ENCODE measurements at regions not wholly inside any gene's neighbourhood (a gene's known extent, or its start where the extent isn't known, plus 50 kb on each side); places are given as distances from the start of the nearest gene placed in this dataset.
"Not testable (repeated sequence)": the region's sequence is repeated elsewhere in the genome, so short reads cannot be mapped to it uniquely, and the experiment has no call there.

DNA sequence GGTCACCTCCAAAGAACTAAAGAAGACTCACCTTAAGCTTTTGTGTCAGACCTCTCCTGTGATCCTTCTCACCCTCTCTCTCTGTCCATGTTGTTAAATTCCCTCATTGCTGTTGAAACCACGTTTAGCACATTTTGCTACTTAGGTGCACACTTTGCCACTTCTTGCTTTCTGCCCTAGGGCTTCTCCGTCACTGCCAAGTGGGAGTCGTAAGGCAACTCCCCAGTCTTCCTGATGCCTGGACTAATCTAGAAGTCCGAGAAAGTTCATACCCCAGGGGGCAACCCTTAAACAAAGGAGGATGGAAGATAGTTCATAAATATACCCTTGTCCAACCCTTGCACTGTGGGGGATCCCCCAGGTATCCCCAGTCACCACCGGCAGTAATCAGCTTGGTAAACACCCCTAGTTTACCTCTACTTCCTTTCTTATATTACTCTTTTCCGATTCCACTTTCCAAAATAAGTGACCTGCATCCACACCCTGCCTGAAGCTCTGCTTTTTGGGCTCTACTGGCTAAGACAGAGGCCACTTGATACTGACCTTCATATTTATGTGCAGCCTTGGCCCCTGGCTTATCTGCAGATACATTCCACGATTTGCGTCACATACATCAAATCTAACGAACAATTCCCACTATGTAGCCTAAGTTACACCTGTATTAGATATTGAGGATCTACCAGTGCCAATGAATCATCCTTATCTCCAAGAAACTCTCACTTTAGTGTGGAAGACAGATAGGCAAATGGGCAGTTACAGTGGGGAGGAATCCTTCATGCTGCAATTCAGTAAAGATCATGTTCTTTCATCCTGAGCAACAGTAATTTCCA, 776.2 kb downstream of the RNF144A start:
- DNase-seq: no peak

DNA sequence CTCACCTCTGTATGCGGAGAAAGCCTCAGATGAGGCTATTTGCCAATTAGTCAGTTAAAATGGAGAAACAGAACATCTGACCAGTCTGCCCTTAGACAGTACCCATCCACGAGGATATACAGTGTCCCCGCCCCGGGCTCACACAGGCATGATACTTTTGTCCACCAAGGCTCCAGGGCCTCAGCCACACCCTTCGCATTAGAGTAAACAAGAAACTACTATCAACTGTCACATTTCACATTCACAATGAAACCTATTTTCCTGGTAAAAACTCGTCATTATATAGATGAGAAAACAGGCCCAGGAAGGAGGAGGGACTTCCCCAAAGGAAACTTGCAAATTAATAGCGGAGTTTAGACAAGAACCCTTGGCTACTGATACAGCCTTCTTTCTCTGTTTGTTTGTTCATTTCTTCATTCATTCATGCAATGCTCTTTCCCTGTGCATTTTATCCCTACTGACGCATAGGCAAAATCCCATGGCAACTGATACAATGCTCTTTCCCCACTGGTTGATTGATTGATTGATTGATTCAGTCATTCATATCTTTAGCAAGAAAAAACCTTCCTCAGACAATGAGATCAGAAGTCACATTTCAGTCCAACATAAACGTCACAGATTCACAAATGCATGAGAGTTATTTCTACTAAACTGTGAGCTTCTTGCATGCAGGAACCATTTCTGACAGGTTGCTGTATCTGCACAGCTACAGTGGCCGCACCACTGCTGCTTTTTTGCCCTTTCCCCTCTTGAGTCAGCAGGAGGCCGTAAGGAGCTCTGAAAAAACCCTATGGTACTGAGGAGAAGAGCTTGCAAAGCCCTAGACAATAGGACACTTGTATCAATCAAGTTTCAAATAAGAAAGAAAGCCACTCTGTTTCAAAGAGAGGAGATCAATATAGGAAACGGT, 777.1 kb downstream of the RNF144A start:
- DNase-seq: no peak

DNA sequence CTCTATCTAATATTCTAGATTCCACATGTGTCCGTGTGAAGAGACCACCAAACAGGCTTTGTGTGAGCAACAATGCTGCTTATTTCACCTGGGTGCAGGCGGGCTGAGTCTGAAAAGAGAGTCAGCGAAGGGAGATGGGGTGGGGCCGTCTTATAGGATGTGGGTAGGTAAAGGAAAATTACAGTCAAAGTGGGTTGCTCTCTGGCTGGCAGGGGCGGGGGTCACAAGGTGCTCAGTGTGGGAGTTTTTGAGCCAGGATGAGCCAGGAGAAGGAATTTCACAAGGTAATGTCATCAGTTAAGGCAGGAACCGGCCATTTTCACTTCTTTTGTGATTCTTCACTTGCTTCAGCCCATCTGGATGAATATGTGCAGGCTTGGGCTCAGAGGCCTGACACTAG, 779.3 kb downstream of the RNF144A start:
- DNase-seq: not testable (repeated sequence)

DNA sequence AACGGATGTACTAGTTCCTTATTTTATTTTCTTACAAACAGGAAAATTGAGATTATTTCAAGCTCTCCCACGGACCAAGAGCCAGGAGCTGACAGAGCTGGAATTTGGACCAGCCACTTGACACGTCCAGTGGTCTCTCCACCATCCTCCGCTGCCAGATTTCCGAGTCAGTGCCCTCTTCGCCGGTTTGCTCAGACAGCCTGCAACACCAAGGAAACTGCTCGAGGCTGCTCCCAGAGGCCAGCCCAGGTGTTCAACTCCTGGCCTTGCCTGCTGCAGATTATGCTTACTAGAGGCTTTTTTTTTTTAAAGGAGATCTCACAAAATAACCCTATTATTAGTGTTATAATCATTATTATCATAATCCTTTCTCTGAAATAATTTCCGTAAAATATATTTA, 779.8 kb downstream of the RNF144A start:
- DNase-seq: no peak

DNA sequence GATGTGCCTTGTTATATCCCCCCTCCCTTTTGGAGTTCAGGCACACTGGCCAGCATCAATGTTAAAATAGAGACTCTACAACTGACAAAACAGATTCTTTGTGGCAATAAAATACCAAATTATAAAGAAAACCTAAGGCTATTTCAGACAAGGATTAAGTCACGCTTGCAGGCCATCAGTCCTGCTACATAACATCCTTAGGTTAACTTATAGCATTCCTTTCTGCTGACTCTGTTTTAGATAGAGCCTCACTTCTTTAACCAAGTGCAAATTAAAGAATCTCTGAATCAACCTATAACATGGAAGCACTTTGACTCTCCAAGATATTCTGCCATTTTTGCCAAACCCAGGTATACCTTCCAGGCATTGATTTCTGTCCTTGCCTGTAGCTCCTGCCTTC, 784.6 kb downstream of the RNF144A start:
- DNase-seq: no peak

DNA sequence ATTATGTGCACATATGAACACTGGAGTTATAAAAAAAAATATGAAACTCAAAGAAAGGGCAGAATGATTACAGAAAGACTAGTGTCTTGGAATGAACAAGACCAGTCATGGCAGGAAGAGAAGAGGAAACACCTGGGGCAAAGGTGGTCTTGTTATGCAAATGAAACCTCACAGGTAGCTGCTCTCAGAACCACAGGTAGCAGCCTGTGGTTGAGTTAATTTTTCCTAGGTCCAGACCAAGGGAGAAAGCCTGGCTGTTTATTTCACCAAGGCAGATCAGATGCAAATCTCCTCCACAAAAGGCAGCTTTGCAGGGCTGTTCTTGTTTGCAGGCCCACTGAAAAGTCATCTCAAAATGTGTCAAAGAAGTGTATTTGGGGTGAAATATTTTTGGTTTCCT, 785.8 kb downstream of the RNF144A start:
- DNase-seq: no peak

DNA sequence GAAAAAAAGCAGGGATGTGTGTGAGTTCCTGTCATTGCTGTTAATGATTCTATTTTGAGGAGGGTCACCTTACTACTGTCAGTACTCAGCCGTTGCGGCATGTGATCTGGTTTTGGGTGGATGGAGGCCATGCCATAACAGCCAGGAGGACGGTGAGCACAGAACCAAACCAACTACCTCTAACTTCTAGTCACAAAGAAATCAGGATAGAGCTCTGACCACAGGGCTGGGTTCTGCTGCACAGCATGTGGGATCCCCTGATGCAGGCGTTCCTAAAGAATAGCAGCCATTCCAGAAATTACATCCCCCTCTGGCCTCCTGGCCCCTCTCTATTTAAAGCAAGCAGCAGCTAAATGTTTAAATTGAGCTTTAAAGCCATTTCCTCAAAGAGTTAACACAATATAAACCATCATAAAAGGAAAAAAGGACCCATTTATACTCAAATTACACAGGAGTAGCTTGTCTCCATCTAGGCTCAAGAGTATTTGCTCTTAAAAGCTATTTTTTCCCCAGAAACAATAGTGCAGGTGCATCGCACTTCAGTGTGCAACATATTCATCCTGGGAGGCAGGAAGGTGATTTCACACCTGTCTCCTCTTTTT, 786.4 kb downstream of the RNF144A start:
- DNase-seq: no peak

DNA sequence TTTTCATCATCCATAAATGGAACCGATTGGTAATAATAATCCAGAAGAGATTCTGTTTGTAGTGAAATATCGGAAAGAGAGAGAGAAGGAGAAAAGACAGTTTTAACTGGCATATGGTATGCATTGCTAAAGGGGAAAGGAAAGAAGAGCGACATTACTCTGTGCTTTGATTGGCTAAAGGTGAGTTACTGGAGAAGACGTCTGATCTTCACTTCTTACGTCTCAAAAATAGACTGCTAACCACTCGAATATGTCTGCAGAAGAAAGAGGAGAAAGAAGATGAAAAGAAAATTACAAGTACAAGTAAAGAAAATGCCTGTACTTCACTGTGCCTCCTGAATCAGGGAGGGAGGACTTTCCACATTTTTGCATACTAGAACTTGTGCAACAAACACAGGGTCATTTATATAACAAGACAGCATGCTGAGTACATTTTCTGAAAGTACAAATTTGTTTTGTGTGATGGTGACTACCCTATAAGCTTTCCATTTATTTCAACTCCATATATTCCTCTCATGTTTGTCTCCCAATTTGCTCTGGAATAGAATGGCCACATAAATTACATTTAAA, 787.2 kb downstream of the RNF144A start:
- no peak for DNase-seq

DNA sequence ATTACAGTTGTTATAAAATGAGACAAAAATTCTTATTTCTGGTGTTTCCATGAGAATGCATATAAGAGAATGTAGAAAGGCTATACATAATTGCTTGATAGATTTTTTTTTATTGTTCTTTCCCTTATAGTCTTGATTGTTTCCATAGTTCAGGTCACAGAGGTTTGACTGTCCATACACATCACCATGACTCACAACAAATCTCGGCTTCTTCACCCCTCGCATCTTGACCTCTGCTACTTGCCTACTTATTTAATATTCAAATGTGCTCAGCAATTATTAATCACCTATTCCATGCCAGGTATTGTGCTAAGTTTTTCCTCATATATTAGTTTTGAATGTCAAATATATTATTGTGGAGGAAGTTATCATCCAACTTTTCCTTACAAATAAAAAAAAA, 789.6 kb downstream of the RNF144A start:
- DNase-seq: no peak

DNA sequence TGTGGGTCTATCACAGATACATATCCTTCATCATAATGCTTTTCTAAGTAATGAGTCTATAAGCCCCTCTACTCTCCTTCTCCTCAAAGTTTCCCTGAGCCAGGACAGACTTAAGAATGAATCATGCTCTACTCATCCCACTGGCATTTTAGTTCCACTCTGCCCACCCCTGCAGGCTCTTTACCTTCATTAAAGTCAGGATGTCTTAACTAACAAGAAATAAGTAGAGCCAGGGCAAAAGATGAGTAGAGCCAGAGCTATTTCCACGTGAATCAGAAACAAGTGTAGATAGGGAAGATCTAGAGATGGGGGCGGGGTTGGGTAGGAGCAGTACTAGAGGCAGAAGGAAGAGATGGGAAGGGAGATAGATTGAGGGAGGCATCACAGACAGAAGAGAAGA, 790.5 kb downstream of the RNF144A start:
- DNase-seq: no peak

DNA sequence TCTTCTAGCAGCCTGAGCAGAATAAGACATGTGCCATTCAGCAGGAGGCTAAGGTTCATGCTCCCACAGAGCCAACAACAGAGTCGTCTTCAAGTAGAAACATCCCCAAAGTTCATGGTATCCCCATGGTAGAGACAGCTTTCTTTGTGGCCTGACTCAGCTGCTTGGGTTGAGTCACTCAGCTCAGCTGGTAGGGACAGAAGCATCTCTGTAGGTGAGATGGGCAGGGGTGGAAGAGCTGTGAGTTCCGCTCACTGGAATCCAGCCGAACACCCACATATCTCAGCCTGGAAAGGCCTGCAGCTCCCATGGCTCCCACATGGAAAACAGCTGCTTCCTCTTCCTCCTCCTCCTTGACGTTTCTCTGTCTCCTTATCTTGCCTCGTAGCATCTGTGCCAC, 792.7 kb downstream of the RNF144A start:
- no peak for DNase-seq

DNA sequence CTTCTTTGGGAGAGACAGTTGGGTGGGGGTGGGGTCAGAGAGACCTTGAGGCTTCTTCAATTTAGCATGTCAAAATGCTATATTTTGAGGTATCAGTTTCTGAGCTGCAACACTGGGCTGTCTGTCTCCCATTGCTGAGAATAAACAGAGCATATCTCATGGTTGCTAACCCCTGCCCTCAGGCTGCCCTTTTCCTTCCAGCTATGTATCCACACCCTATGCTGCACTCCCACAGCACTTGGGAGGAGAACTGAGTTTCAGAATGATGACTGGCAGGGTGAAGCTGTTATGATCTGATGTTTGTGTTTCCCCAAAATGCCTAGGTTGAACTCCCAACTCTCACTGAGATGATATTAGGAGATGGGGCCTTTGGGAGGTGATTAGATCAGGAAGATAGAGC, 794.0 kb downstream of the RNF144A start:
- DNase-seq: no peak

DNA sequence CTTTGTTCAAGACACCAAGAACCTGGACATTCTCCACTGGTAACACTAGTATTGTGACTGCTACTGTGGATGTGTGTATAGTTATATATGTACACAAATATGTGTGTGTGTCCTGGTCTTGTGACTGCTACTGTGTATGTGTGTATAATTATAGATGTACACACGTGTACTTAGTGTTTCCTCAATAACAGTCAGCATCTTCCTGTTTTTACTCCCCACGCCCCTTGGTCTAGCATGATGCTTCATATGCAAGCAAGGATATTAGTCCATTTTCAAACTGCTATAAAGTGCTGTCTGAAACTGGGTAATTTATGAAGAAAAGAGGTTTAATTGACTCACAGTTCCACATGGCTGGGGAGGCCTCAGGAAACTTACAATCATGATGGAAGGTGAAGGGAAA, 802.7 kb downstream of the RNF144A start:
- no peak for DNase-seq

DNA sequence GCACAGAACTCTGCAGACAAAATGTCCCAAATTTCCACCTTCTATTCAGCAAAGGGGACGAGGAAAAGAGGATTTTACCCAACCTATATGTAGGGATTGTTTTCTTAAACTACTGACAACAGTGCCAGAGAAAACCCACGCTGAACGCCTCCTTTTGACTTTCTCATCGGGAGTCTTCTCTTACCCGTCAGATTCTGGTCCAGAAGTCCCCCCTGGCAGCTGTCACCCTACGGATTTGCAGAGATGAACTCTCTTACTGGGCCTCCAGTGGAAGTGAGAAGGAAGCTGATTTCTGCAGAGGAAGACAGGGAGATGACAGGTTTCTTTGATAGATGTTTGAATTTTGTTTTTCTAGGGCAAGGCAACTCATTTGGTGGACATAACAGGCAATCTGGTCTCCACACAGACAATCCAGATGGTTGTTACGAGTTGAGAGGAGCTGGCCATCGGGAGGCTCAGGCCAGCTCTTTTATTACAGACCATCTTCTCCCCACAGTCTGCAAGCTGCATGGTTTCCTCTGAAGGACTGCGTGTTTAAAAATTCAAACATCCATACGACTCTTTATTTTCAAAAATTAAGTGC, 804.3 kb downstream of the RNF144A start:
- DNase-seq: no peak

DNA sequence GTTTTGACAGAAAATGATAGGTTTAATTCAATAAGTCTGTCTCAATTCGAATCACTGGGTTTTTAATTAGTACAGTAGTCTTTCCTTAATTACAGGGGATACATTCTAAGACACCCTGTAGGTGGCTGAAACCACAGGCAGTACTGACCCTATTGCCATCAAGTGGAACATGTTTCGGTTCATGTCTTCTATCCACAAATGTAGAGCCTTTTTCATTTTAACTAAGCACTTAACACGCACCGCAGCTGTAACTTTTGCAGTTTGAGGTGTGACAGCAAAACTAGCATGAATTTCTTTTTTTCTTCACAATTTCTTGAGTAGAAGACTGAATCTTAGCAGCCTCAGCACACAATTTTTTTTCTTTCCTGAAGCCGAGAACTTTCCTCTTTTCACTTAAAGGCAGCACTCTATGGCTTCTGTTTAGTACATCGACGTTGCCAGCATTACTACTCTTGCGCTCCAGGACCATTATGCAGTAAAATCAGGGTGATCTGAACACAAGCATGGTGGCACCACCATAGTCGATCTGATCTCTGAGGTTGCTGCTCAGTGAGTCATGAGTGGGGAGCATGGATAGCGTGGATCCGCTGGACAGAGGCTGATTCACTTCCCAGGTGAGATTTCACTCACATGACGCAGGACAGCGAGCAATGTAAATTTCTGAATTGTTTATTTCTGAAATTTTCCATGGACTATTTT, 805.1 kb downstream of the RNF144A start:
- DNase-seq: no peak

DNA sequence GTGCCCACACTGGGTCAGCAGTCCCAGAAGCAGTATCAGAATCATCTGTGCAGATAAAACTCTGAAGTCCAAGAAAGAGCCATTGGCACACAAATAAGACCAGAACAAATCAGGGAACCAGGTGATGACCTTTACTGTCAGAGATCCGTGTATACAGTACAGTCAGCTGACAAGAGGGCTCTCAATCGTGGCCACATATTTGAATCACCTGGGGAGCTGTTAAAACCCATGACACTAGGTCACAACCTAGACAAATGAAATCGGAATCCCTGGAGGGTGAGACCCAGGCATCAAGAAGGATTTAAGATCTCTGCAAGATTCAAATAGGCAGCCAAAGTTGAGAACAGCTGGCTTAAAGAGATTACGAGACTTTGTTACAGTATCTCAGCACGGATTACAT, 807.1 kb downstream of the RNF144A start:
- no peak for DNase-seq

DNA sequence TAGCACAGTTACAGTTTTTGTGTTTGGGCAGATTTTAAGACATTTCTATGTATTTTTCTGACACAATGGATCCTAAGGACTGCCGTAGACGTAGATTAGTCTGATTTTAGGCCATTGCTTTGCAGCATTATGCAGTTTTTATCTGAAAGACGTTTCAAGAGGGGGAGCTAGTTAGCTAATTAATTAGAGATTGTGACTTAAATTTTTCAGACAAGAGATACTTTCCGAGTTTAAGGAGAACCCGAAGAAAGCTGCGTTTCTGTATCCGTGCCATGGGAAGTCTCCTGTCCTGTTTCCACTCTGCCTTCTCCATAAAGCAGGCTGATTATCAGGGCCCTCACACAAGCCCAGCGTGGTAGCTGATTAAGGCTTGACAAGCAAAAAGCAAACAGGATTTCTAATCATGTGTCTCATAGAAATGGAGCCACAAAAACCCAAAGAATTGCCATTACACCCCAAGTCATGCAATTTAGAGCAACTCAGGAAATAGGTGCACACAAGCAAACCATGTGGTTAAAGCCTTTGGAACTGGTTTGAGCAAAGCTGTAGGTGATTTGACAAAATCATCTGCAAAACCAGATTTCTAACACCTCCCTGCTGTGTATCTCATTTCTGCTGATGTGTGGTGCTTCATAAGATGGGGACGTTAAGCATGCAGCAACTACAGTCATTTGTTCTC, 808.1 kb downstream of the RNF144A start:
- peak; percentile 74 for DNase-seq

DNA sequence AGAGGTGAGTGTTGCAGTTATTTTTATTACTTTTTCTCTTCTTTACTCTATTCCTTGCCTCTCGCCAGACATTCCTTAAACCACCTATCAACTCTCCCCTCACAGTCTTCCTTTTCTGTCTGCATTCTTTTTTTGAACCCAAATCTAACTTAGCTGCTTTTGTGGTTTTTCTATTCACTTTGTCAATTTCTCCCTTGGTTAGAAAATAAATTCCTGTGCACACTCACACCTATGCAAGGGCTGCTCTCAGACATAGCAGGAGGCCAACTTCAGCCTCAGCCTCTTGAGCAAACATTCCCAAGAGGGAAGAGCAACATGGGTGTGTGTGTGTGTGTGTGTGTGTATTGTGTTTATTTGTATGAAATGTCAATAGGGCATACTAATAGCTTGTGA, 808.6 kb downstream of the RNF144A start:
- no peak for DNase-seq

DNA sequence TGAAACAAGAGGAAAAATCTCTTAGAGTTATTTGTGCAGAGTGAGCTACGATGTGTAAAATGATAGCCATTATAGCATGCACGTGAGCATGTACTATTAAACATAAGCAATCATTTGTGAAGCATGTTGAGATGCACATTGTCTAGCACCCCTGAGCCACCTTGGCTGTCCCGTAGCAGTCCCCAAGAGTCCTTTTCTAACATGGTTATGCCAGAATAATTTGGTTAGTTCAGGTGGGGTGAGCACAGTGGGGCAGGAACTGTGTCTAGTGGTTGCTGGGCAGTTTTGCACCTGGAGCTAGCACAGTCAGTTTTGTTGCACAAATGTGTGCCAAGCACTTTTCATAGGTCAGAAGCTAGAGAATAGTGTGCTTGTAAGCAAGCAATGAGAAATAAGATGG, 809.8 kb downstream of the RNF144A start:
- DNase-seq: peak; percentile 72

DNA sequence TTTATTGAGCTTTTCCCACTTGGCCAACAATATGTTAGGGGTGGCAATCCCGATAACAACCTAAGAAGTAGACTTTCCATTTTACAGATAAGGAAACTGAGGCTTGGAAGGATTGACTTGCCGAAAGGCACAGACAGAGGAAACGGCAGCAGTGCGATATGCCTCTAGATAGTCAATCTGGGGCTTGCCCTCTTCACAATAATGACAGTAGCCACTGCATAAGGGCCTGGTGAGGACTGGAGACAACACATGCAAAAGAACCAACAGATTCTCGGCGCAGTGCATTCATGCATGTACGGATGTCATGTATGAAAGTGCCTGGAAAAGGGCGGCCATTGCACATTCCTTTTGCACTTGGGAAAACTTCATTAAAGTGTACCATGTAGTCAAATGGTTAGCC, 811.2 kb downstream of the RNF144A start:
- no peak for DNase-seq

DNA sequence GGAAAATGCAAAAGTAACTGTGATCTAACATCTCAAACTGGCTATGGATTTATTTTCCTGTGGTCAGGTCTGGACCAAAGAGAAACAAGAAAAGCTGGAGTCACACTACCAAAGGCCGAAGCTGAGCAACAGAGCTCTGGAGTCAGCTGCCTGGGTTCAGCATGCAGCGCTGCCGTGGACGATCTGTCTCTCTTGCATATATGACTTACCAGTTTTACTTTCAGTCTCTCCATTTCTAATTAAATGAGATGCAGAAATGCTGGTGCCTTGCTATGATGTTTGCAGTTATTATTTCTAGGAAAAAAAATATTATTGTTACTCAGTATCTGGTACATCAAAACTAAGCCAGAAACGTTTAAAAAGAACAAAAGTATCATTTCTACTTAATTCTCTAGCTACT, 813.2 kb downstream of the RNF144A start:
- DNase-seq: no peak

DNA sequence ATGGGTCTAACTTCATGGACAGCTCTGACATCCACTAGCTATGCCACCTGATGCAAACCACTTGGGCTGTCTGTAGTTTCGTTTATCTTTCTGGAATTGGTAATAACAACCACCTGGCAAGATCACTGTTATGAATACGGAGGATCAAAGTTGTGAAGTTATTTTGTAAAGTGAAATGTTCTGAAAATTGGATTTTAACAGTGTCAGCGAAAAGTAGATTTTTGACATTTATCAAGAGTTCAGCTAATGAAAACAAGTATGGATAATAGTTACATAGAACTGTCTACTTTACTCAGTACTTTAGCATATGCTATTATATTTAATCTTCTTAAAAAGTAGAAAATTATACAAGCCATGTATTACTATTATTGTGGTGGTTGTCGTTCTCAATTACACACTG, 813.8 kb downstream of the RNF144A start:
- no peak for DNase-seq
